OCI-LY7 (cell line): ENCODE measurements at regions not wholly inside any gene's neighbourhood (a gene's known extent, or its start where the extent isn't known, plus 50 kb on each side); places are given as distances from the start of the nearest gene placed in this dataset.

Experiments used
- EZH2phosphoT487 ChIP-seq: fragments of 200-600 bp; sonication (generic); IDR thresholded peaks from 2 replicates; pipeline ENCODE4 v1.6.1; 2018; ENCODE audit warnings: low read depth, borderline replicate concordance, mild to moderate bottlenecking, mixed run types, antibody characterized with exemption, low read length, moderate library complexity, mixed read lengths
- TF ChIP-seq, protein P1 (sequence below): fragments of 200-600 bp; sonication (generic); conservative IDR thresholded peaks from 2 replicates; pipeline ENCODE4 v1.5.1; 2014; ENCODE audit warnings: mild to moderate bottlenecking, antibody characterized with exemption, low read length, moderate library complexity, mixed read lengths

DNA sequence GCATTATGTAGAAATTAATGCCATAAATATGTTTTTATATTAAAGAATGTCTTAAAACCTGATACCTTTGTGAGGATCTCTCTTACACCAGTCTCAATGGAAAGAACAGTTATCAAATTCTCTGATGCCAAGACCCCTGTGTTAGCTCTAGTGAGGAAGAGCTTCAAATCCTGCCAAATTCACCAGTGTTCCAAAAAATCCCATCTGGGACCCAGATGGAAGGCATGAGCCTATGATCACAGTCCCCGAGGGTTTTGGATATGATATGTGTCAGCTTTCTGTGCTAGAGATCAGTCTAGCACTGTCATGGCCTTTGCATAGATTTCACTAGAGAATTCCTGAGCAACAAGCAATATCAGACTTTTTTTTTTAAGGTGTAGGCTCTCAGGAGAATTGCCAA is 412.1 kb downstream of the UBE2NL start:
- TF ChIP-seq, protein P1, sequence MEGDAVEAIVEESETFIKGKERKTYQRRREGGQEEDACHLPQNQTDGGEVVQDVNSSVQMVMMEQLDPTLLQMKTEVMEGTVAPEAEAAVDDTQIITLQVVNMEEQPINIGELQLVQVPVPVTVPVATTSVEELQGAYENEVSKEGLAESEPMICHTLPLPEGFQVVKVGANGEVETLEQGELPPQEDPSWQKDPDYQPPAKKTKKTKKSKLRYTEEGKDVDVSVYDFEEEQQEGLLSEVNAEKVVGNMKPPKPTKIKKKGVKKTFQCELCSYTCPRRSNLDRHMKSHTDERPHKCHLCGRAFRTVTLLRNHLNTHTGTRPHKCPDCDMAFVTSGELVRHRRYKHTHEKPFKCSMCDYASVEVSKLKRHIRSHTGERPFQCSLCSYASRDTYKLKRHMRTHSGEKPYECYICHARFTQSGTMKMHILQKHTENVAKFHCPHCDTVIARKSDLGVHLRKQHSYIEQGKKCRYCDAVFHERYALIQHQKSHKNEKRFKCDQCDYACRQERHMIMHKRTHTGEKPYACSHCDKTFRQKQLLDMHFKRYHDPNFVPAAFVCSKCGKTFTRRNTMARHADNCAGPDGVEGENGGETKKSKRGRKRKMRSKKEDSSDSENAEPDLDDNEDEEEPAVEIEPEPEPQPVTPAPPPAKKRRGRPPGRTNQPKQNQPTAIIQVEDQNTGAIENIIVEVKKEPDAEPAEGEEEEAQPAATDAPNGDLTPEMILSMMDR: no peak
- no peak for TF ChIP-seq EZH2phosphoT487
